ENCODE measurements at regions not wholly inside any gene's neighbourhood (a gene's known extent, or its start where the extent isn't known, plus 50 kb on each side); places are given as distances from the start of the nearest gene placed in this dataset.

- DNase-seq (ENCODE audit: low read depth in 1 of 2, low spot score in 2 of 2) (no peak), FAIRE-seq (no peak)
- Histone ChIP-seq H3K4me3 (ENCODE audit: extremely low read depth in 1 of 4, insufficient read depth in 2 of 4, low read depth in 3 of 4, low read length in 4 of 4) (no peak overlapping the region), H3K36me3 (ENCODE audit: control insufficient read depth in 2 of 4, insufficient read depth in 4 of 4, low read length in 3 of 4) (no peaks in the 10 kb centered on the region), H3K79me2 (ENCODE audit: control insufficient read depth in 1 of 2, insufficient read depth in 2 of 2, low read length in 2 of 2) (no peaks in the 10 kb centered on the region), H3K23ac (ENCODE audit: insufficient read length) (no peak overlapping the region), H2BK20ac (ENCODE audit: low read length) (no peak overlapping the region), H3K9me3 (ENCODE audit: insufficient read depth in 2 of 2, low read depth in 1 of 2, low read length in 1 of 2) (no peaks in the 10 kb centered on the region), H3K23me2 (ENCODE audit: low read depth, low read length) (no peaks in the 10 kb centered on the region), H3K27ac (ENCODE audit: low read depth, low read length) (no peak overlapping the region), H3K4me1 (replicated peaks in 1 of 4; ENCODE audit: control insufficient read depth in 3 of 4, insufficient read depth in 4 of 4, low read length in 3 of 4) (peaks cover 0 to 4% (median 0%) of the 10 kb centered on the region in 4 experiments; a peak in 2 of 7 replicates), H3K4me2 (ENCODE audit: insufficient read depth in 1 of 2, low read depth in 2 of 2, low read length in 2 of 2) (no peak overlapping the region), H4K5ac (ENCODE audit: insufficient read length, low read depth, low read length) (no peak overlapping the region), H3K27me3 (replicated peaks in 1 of 4; ENCODE audit: control insufficient read depth in 3 of 4, extremely low read depth in 1 of 4, insufficient read depth in 3 of 4, low read length in 3 of 4) (no peaks in the 10 kb centered on the region), H2AK5ac (ENCODE audit: low read depth, low read length) (no peak overlapping the region), H2BK12ac (ENCODE audit: low read depth, low read length) (no peak overlapping the region), H2BK120ac (replicated peaks; ENCODE audit: low read depth, low read length) (no peak overlapping the region), H3K9ac (replicated peaks in 1 of 4; ENCODE audit: extremely low read depth in 1 of 4, low read depth in 3 of 4, low read length in 3 of 4) (no peak overlapping the region), H4K20me1 (replicated peaks in 1 of 2; ENCODE audit: control insufficient read depth in 1 of 2, insufficient read depth in 2 of 2, low read length in 2 of 2) (no peaks in the 10 kb centered on the region), H3K4ac (replicated peaks; ENCODE audit: insufficient read length, low read depth, low read length) (no peak overlapping the region), H3K14ac (ENCODE audit: insufficient read length) (no peak overlapping the region), H3K18ac (ENCODE audit: extremely low read depth, low read length) (no peak overlapping the region), H3K56ac (replicated peaks; ENCODE audit: insufficient read length, low read depth, low read length) (no peak overlapping the region), H2BK5ac (ENCODE audit: low read depth, low read length) (no peak overlapping the region), H2BK15ac (ENCODE audit: low read length) (no peak overlapping the region), H4K8ac (ENCODE audit: extremely low read depth, insufficient read depth, low read length) (no peak overlapping the region), H3K79me1 (ENCODE audit: low read depth, low read length) (no peaks in the 10 kb centered on the region), H2AFZ (ENCODE audit: low read length) (no peak overlapping the region), H4K91ac (replicated peaks; ENCODE audit: insufficient read length, low read length) (no peak overlapping the region)
- POLR2A ChIA-PET (ENCODE audit: partially characterized antibody) = no interaction called here
- TF ChIP-seq RFX5 (IDR thresholded peaks at IDR 0.05; ENCODE audit: borderline replicate concordance, low read depth, low read length) (no peak), RXRA (IDR thresholded peaks at IDR 0.05; ENCODE audit: insufficient read depth, low read depth, low read length) (no peak)
- CTCF ChIA-PET (ENCODE audit: partially characterized antibody) = no interaction called here
- WGBS, 2 experiments (ENCODE audit: extremely low coverage in 1 of 2, insufficient coverage in 1 of 2, insufficient read length in 1 of 2, insufficient replicate concordance in 2 of 2, low coverage in 1 of 2, low lambda C conversion rate in 2 of 2, missing lambda C conversion rate in 1 of 2) = 93% methylated on average over 1 of the region's 1 CpG; no CpG with 5 or more reads in 1 of the 2 experiments
Measured at GRCh38 chr9:103942651-103943050, 151.5 kb upstream of the SMC2 start.
